NCI-H226 (cell line): ENCODE measurements at regions not wholly inside any gene's neighbourhood (a gene's known extent, or its start where the extent isn't known, plus 50 kb on each side); places are given as distances from the start of the nearest gene placed in this dataset.

Experiments
- DNase-seq: peaks from one replicate; pipeline ENCODE4 v3.0.0-alpha.2; 2015

- peak; percentile 29 for DNase-seq
Observed at GRCh38 chr10:3622845-3623621, 162.0 kb downstream of the KLF6 start.

- no peak for DNase-seq
Observed at GRCh38 chr10:3622427-3622826, 162.6 kb downstream of the KLF6 start.

- DNase-seq = no peak
Observed at GRCh38 chr10:3620818-3621217, 164.2 kb downstream of the KLF6 start.

GRCh38 chr10:3619241-3619640, 165.8 kb downstream of the KLF6 start:
- DNase-seq = no peak

GRCh38 chr10:3616880-3617279, 168.1 kb downstream of the KLF6 start:
- DNase-seq = no peak

- no peak for DNase-seq
Observed at GRCh38 chr10:3613318-3613717, 171.7 kb downstream of the KLF6 start.

GRCh38 chr10:3612183-3613001, 172.6 kb downstream of the KLF6 start:
- no peak for DNase-seq

GRCh38 chr10:3606309-3606708, 178.7 kb downstream of the KLF6 start:
- no peak for DNase-seq

- no peak for DNase-seq
Observed at GRCh38 chr10:3605882-3606281, 179.1 kb downstream of the KLF6 start.

GRCh38 chr10:3595736-3596135, 189.3 kb downstream of the KLF6 start:
- DNase-seq = no peak

GRCh38 chr10:3593611-3594010, 191.4 kb downstream of the KLF6 start:
- DNase-seq = no peak

GRCh38 chr10:3592424-3592823, 192.6 kb downstream of the KLF6 start:
- no peak for DNase-seq

- no peak for DNase-seq
Observed at GRCh38 chr10:3588816-3589215, 196.2 kb downstream of the KLF6 start.

- DNase-seq = no peak
Observed at GRCh38 chr10:3588346-3588745, 196.7 kb downstream of the KLF6 start.

- DNase-seq = no peak
Observed at GRCh38 chr10:3584926-3585784, 199.9 kb downstream of the KLF6 start.

- no peak for DNase-seq
Observed at GRCh38 chr10:3580565-3580964, 204.4 kb downstream of the KLF6 start.

GRCh38 chr10:3579845-3580244, 205.2 kb downstream of the KLF6 start:
- DNase-seq = no peak

- DNase-seq = no peak
Observed at GRCh38 chr10:3578682-3579081, 206.3 kb downstream of the KLF6 start.

- DNase-seq = no peak
Observed at GRCh38 chr10:3578159-3578558, 206.8 kb downstream of the KLF6 start.

- no peak for DNase-seq
Observed at GRCh38 chr10:3574451-3574850, 210.6 kb downstream of the KLF6 start.

- DNase-seq = no peak
Observed at GRCh38 chr10:3573498-3573897, 211.5 kb downstream of the KLF6 start.

- no peak for DNase-seq
Observed at GRCh38 chr10:3571310-3571825, 213.6 kb downstream of the KLF6 start.

- no peak for DNase-seq
Observed at GRCh38 chr10:3570855-3571266, 214.1 kb downstream of the KLF6 start.
